ENCODE measurements at regions not wholly inside any gene's neighbourhood (a gene's known extent, or its start where the extent isn't known, plus 50 kb on each side); places are given as distances from the start of the nearest gene placed in this dataset.

GRCh38 chr1:58119971-58120370 is 426.6 kb downstream of the OMA1 start:
- no peak for DNase-seq

DNA sequence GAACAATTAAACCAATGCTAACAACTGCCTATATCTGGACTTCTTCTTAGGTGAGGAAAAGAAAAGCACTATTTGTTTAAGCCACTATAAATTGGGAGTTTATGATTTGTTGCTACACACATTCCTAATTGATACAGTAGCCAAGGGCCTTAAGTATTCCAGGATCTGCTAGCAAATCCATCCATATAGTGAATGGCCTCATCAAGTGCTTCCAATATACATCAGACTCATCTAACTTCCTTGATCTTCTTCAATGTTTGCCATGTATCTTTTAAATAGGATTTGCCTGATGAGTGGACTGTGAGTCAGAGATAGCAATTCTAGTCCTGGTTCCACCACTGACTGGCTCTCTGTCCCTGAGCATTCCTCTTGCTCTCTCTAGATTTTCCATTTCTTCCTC is 430.2 kb downstream of the OMA1 start:
- no peak for DNase-seq

- no peak for DNase-seq
Measured at GRCh38 chr1:58109646-58110200, 436.8 kb downstream of the OMA1 start.

DNA sequence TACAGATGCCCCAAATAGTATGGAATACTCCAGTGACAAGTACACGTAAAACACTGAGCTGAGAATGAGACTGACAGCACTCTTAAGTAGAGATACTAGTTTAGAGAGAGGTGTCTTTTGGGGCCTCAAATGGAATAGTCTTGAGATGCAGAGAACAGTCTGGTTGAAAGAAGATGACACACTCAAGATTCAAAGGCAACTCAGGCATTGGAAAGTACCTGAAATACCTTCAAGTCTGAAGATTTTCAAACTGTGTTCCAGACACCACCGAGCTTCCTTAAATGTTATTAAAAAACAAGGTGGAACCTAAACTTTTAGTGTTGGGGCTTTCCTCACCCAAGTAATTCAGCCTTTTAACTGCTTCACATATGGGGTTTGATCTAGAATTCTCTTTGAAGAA is 437.7 kb downstream of the OMA1 start:
- DNase-seq = no peak

DNA sequence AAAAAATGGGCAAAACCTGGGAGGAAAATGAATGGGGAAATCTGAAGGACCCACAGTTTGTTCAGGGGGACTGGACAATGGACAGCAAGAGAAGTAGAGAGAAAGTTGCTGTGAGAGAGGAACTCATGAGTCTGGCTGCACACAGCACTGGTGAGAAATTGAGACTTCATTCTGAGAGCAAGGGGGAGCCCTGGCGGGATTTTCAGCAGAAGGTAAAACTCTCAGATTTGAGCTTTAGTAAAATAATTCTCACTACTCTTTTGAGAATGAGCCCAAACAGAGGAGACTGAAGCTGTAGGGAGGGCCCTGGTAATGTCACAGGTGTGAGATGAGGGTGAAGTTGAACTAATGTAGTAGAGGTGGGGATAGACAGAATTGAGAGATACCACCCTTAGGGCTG is 438.6 kb downstream of the OMA1 start:
- no peak for DNase-seq

GRCh38 chr1:58104960-58105359 is 441.6 kb downstream of the OMA1 start:
- no peak for DNase-seq

- DNase-seq = no peak
Measured at GRCh38 chr1:58096714-58097113, 449.8 kb downstream of the OMA1 start.

DNA sequence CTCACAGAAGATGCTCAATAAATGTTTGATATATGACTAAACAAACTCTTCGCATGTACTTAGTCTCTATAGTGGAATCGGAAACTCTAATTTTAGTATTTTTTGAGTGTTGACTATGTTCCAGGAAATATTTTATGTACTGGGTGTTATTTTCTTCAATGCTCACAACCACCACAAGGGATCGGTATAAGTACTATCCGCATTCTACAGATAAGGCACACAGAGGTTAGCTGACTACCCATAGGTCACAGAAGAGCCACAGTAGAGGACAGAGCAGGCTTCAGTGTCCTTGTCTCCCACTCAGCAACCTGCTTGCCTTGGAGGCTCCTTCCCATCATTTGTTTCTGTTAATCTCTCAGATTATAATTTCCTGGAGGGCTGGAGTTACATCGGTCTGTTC is 451.3 kb downstream of the OMA1 start:
- DNase-seq = no peak

DNA sequence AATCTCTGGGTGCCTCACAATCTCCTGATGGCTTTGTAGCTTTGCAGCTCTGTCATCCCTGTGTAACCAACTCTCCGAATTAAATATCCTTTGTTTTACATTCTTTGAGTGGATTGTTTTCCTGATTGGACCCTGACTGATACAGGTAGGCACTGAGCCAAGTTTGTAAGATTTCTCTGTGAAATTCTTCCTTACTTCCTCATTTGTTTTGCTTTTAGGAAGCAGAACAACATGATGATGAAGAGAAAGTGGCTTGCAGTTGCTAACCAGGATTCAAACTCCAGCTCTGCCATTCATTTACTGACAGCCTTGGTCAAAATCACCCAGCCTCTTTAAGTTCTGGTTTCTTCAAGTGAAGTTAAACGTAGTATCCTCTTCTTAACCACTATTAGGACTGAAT is 452.3 kb downstream of the OMA1 start:
- no peak for DNase-seq

- no peak for DNase-seq
Measured at GRCh38 chr1:58090640-58091039, 455.9 kb downstream of the OMA1 start.

DNA sequence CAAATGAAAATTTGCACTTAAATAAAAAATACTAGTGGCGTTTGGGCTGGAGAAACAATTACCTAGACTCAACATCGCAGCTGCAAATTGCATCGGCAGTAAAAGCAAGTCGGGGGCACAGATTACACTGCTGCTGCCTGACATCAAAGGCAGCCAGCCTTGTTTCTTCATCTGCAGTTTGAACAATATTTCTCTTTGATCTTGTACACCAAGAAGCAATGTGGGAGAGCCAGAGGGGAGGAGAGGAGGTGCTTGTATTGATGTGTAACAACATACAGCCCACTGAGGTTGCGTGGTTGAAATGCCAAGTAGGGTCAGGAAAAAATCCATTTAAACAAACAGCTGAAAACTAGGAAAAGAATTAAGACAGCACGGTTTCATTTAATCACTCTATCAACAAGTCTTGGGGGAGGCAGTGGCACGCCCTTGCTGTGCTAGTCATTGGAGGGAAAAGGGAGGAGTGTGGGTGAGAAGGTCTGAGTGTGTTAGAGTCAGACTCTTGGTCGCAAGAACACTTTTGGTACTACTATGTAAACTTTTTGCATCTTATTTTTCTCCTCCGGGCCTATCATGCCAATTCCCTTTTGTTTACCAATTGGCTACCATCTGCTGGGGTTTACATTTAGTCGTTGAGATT is 456.5 kb downstream of the OMA1 start:
- no peak for DNase-seq

GRCh38 chr1:58084266-58084665 is 462.3 kb downstream of the OMA1 start:
- no peak for DNase-seq

DNA sequence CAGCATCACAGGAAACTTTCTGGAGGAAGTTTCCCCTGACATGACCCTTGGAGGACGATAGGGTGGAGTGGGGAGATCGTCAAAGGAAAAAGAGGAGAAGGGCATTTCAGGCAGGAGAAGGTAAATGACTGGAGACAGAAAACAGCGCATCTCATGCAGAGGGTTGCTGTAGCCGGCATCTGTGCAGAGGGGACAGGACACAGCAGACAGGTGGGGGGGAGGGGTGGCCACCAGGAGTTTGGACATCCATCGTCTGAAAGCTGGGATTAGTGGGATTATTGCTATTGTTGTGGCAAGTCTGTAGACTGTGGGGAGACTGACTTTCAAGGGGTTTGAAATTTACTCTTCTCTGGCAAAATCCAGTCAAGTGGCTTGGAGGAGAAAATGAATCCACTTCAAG is 463.9 kb downstream of the OMA1 start:
- DNase-seq = no peak

DNA sequence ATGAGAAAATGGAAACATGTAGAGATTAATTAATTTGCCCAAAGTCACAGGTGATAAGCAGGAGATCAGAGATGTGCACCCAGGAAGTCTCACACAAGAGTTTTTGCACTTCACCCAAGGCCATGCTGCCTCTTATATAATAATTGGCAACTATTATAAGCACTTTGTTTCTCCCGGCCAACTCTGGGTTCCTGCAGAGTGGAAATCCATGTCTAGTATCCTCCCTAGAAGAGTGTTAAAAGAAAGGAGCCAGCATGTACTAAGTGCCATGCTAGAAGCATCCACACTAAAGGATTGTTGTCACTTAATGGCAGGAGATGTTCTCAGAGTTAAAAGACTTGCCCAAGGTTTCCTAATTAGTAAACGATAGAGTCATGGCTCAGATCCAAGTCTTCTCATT is 470.3 kb downstream of the OMA1 start:
- no peak for DNase-seq

GRCh38 chr1:58075188-58075578 is 471.3 kb downstream of the OMA1 start:
- no peak for DNase-seq

GRCh38 chr1:58072450-58072849 is 474.1 kb downstream of the OMA1 start:
- DNase-seq = no peak

GRCh38 chr1:58067082-58067481 is 479.4 kb downstream of the OMA1 start:
- DNase-seq = no peak

DNA sequence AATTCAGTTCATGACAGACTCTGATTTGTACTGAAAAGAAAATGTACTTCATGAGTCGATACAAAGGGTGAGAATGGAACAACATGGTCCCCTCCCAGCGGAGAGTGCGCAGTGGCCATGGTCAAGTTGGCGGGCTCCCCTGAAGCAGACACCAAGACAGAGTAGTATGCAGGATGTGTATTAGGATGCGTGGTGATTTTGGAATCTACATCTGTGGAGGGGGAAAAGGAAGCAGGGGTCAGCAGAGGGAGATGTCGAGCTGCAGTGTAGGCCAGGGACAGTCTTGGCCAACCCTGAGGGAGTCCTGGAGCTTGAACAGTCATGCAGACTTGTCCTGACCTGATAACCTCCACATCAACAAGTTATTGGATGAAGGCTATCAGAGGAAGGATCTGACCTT is 481.0 kb downstream of the OMA1 start:
- DNase-seq = no peak

- DNase-seq = no peak
Measured at GRCh38 chr1:58064166-58064565, 482.4 kb downstream of the OMA1 start.

DNA sequence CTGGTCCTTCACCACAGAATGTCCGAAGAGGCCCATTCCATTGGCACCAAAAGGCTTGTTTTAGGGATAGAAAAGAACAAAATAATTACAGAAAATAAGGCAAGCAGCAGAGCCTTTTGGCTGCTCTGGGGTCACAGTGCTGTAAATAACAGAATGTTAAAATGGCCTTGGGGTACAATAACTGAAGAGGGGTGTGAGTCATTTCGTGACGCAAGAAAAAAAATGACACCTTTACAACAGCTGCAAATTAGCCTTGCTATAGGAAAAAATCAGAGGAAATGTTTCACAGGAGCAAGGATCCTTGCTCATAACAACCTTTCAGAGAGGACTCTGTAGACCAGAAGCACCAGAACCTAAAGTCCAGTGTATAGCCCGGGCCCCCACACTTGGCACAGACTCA is 483.4 kb downstream of the OMA1 start:
- DNase-seq = no peak

DNA sequence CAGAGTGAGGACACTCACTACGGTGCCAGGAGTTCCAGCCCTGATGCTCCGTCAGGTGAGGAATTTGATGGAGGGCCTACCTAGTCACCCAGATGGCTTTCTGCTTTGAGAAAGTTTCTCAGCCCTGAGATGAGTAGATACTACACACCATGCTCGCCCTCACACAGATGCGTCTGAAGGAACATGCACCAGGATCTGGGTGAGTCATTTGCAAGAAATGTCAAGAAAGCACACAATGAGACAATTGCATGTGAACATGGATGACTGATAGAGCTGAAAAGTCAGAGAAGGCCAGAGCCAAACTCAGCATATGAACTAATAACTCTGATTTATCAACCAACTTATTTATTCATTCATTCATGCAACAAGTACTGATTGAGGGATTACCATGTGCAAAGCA is 483.9 kb downstream of the OMA1 start:
- DNase-seq = no peak

DNA sequence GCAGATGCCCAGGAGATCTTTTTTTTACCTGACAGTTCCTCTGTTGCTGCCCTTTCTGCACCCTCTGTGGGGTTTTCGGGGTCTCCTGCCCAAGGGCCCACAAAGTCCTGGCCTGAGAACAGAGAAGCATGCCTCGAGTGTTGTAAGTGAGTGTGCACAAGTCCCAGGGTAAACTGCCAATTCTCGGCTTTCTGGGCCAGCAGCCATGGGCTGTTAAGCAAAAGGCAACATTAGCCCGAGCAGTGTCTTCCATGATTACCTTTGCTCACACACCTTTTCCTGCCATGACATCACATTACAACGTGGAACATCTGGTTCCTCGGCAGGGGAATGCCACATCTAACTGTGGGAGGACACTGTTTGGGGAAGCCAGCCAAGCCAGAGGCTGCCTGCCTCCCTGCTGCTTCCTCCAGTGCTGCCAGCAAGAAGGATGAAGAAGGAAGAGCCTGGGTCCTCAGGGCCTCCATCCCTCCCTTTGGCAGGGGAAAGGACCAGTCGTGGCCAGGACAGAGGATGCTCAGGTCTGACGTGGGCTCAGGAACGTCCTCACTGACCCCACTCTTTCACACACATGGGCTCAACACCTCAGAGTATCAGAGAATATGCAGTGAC is 485.9 kb downstream of the OMA1 start:
- no peak for DNase-seq

DNA sequence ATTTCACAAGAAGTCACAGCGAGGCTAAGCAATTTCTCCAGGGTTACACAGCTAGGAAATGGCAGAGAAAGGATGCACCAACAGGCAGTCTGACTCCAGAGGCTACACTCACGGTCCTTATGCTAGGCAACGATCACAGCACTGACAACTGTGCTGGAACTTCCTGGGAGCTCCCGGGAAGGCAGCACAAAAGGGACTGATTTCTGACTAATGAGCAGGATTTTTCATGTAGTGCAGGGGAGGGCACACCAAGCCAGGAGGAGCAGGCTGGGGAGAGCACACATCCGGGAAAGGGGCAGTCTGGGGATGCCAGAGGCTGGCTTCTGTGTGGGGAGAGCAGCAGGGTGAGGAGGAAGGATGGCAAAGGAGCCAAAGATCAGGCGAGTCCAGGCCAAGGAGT is 486.7 kb downstream of the OMA1 start:
- no peak for DNase-seq

DNA sequence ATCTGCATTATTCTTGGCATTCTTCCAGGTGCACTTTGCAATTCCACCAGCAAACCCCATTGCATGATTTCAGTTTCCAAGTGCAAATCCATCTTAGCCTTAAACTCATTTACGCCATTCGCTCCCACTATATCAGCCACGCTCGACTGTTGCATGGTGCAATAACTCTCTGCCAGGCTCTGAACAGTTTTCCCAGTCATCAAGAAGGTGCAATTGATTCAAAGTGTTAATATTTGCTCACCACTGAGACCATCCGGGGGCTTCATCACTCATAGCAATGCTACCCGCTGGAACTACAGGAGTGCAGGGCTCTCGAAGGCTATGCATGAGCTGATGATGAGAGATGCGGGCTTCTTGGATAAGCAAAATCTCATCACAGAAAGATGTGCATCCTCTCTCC is 488.2 kb downstream of the OMA1 start:
- DNase-seq = no peak

GRCh38 chr1:58057826-58058225 is 488.7 kb downstream of the OMA1 start:
- no peak for DNase-seq

All from T-helper 2 cell (primary cell).